Panc1 (cell line): ENCODE measurements at regions not wholly inside any gene's neighbourhood (a gene's known extent, or its start where the extent isn't known, plus 50 kb on each side); places are given as distances from the start of the nearest gene placed in this dataset.

Source experiments
- ATAC-seq: fragments of 200-7000 bp; cut with Tn5 transposase; 2 replicates; pipeline ENCODE4 v1.9.1; 2020; ENCODE audit warnings: mild to moderate bottlenecking, moderate library complexity
- BruUV-seq: library from RNA; stranded (reverse); fragments of 400-500 nt; replicated peaks from 2 replicates; lab custom pipeline; 2021; lab: Mats Ljungman, UMichigan
- CTCF ChIA-PET: fragments of 300-600 bp; sonication (Branson Sonifier 250); formaldehyde crosslinking; loops from one replicate; lab custom pipeline; 2022; ENCODE audit warnings: antibody characterized with exemption; lab: Charles Lee
- POLR2A ChIA-PET: fragments of 300-600 bp; sonication (Branson Sonifier 250); formaldehyde crosslinking; loops from one replicate; lab custom pipeline; 2022; ENCODE audit warnings: antibody characterized with exemption; lab: Charles Lee
- DNase-seq: peaks from one replicate; pipeline ENCODE4 v3.0.0-alpha.2; 2010; ENCODE audit warnings: low read depth, low spot score
- H3K27ac ChIP-seq: 2 replicates; pipeline ENCODE4 v1.5.1; 2011; ENCODE audit warnings: mild to moderate bottlenecking, low read length, inconsistent platforms
- H3K27me3 ChIP-seq: fragments of 200-500 bp; sonication (Bioruptor generic); 2 replicates; pipeline ENCODE4 v1.6.0; 2014; ENCODE audit warnings: low read length, inconsistent platforms; ENCODE audit not compliant: control insufficient read depth, insufficient read depth
- H3K36me3 ChIP-seq: fragments of 200-500 bp; sonication (Bioruptor generic); 2 replicates; pipeline ENCODE4 v1.5.1; 2014; ENCODE audit warnings: inconsistent platforms, mild to moderate bottlenecking, low read length, moderate library complexity; ENCODE audit not compliant: control insufficient read depth, insufficient read depth
- H3K4me1 ChIP-seq: 2 replicates; pipeline ENCODE4 v1.5.1; 2011; ENCODE audit warnings: inconsistent platforms, mild to moderate bottlenecking, low read length, moderate library complexity; ENCODE audit not compliant: control insufficient read depth, insufficient read depth
- H3K4me3 ChIP-seq, 2 experiments: 2 replicates each; pipeline ENCODE4 v1.5.1; 2011 to 2012; ENCODE audit warnings: low read depth in 2 of 2, low read length in 2 of 2, mild to moderate bottlenecking in 2 of 2, inconsistent platforms in 1 of 2, moderate library complexity in 1 of 2
- H3K9me3 ChIP-seq: fragments of 200-500 bp; sonication (Bioruptor generic); 2 replicates; pipeline ENCODE4 v1.5.1; 2014; ENCODE audit warnings: low read depth, mild to moderate bottlenecking, inconsistent platforms, low read length, moderate library complexity; ENCODE audit not compliant: control insufficient read depth, insufficient read depth
- CTCF ChIP-seq: fragments of 450-650 bp; IDR thresholded peaks from 2 replicates; pipeline ENCODE4 v1.5.1; 2017; ENCODE audit warnings: mild to moderate bottlenecking
- POLR2AphosphoS5 ChIP-seq: IDR thresholded peaks from 2 replicates; pipeline ENCODE4 v1.6.1; 2012; ENCODE audit warnings: mild to moderate bottlenecking, low read depth, low read length, moderate library complexity
- SIN3A ChIP-seq: IDR thresholded peaks from 2 replicates; pipeline ENCODE4 v1.6.1; 2012; ENCODE audit warnings: low read depth, mild to moderate bottlenecking, low read length, moderate library complexity, borderline replicate concordance; ENCODE audit not compliant: insufficient read depth
- TCF7L2 ChIP-seq: IDR thresholded peaks from 2 replicates; pipeline ENCODE4 v1.6.1; 2011; ENCODE audit warnings: mild to moderate bottlenecking, low read depth, low read length, inconsistent platforms
- in situ Hi-C: cut with HindIII; loops from 2 replicates; pipeline ENCODE4 v1.10.0; 2016; ENCODE audit warnings: low sequenced_read_pairs, low pct_unique_long_range_greater_than_20kb
- intact Hi-C: fragments of 100-400 bp; cut with micrococcal nuclease; formaldehyde crosslinking; loops from one replicate; pipeline ENCODE4 v1.10.0; 2022; ENCODE audit not compliant: unreplicated experiment
- TF ChIP-seq, protein P1 (sequence below), 2 experiments: IDR thresholded peaks; 2 replicates each; pipeline ENCODE4 v1.6.1; 2011 to 2012; ENCODE audit warnings: low read depth in 2 of 2, control low read depth in 1 of 2, low read length in 1 of 2, mild to moderate bottlenecking in 1 of 2, moderate library complexity in 1 of 2; ENCODE audit not compliant: insufficient read depth in 1 of 2

DNA sequence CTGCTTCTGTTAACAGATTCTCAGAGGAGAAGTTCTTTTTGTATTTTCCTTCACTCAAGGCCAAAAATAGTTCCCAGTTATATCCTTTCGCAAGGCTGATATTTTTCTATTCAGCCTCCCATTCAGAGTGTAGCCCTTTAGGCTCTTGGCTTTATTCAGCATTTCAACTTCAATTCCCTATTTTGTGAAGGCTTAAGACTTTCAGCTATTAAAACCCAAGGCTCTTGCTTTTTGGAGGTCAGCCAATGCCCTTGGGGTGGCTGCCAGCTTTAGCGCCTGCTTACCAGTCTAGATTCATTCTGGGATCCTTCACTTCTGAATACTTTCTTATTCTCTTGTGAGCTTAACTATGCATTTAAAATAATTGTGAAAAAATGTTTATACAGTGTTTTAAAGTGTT, 57.3 kb upstream of the ADGRA3 start:
- in situ Hi-C loops (no loop called here), intact Hi-C loops (no loop called here)
- Histone ChIP-seq H3K27me3 (no peaks in the 10 kb centered on the region), H3K27ac (no peak overlapping the region), H3K4me1 (no peaks in the 10 kb centered on the region), H3K36me3 (no peaks in the 10 kb centered on the region; the same call in 1 of the 2 replicates), H3K9me3 (no peaks in the 10 kb centered on the region), H3K4me3 (no peak overlapping the region)
- DNase-seq (no peak), ATAC-seq (no peak)
- BruUV-seq, result no TSS peak
- CTCF ChIA-PET, result no interaction called here
- TF ChIP-seq SIN3A (no peak), CTCF (no peak), POLR2AphosphoS5 (no peak), TCF7L2 (no peak)
- TF ChIP-seq, protein P1, sequence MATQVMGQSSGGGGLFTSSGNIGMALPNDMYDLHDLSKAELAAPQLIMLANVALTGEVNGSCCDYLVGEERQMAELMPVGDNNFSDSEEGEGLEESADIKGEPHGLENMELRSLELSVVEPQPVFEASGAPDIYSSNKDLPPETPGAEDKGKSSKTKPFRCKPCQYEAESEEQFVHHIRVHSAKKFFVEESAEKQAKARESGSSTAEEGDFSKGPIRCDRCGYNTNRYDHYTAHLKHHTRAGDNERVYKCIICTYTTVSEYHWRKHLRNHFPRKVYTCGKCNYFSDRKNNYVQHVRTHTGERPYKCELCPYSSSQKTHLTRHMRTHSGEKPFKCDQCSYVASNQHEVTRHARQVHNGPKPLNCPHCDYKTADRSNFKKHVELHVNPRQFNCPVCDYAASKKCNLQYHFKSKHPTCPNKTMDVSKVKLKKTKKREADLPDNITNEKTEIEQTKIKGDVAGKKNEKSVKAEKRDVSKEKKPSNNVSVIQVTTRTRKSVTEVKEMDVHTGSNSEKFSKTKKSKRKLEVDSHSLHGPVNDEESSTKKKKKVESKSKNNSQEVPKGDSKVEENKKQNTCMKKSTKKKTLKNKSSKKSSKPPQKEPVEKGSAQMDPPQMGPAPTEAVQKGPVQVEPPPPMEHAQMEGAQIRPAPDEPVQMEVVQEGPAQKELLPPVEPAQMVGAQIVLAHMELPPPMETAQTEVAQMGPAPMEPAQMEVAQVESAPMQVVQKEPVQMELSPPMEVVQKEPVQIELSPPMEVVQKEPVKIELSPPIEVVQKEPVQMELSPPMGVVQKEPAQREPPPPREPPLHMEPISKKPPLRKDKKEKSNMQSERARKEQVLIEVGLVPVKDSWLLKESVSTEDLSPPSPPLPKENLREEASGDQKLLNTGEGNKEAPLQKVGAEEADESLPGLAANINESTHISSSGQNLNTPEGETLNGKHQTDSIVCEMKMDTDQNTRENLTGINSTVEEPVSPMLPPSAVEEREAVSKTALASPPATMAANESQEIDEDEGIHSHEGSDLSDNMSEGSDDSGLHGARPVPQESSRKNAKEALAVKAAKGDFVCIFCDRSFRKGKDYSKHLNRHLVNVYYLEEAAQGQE (IDR thresholded peaks at IDR 0.05; ENCODE audit: insufficient read depth in 1 of 2, low read depth in 2 of 2, low read length in 1 of 2), result no peak
- POLR2A ChIA-PET, result no interaction called here

DNA sequence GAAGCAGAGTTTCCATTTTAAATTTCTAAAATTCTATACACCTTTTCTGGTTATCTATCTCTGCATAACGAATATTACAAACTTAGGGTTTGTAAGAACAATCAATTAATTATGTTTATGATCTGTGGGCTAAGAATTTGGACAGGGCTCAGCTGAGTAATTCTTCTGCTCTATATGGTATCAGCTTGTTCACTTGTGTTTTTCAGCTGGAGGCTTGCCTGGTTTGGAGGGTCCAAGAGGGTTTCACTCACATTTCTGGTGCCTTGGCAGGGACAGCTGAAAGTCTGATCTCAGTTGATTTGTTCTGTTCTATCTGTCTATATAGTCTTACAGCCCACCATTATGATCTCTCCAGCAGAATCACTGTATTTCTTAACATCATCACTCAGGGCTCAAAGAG, 57.8 kb upstream of the ADGRA3 start:
- no peaks in the 10 kb centered on the region for H3K27me3 ChIP-seq
- TF ChIP-seq CTCF (no peak), SIN3A (no peak), POLR2AphosphoS5 (no peak), TCF7L2 (no peak)
- TF ChIP-seq, protein P1 (IDR thresholded peaks at IDR 0.05; ENCODE audit: insufficient read depth in 1 of 2, low read depth in 2 of 2, low read length in 1 of 2), result no peak
- no peak overlapping the region for H3K4me3 ChIP-seq
- H3K27ac ChIP-seq, result no peak overlapping the region
- DNase-seq, result no peak
- ChIA-PET POLR2A (no interaction called here), CTCF (no interaction called here)
- ATAC-seq, result no peak
- in situ Hi-C loops, result no loop called here
- intact Hi-C loops, result no loop called here
- no peaks in the 10 kb centered on the region; the same call in 1 of the 2 replicates for H3K36me3 ChIP-seq
- BruUV-seq, result no TSS peak
- H3K4me1 ChIP-seq, result no peaks in the 10 kb centered on the region
- H3K9me3 ChIP-seq, result no peaks in the 10 kb centered on the region
